AG04450 (cell line): ENCODE measurements at regions not wholly inside any gene's neighbourhood (a gene's known extent, or its start where the extent isn't known, plus 50 kb on each side); places are given as distances from the start of the nearest gene placed in this dataset.
"Not testable (repeated sequence)": the region's sequence is repeated elsewhere in the genome, so short reads cannot be mapped to it uniquely, and the experiment has no call there.

Experiments
- CTCF ChIA-PET: fragments of 300-600, 350-600 bp; formaldehyde crosslinking; extraction: SDS; loops from one replicate; lab custom pipeline; 2022; ENCODE audit warnings: antibody characterized with exemption, inconsistent platforms; lab: Charles Lee
- POLR2A ChIA-PET: fragments of 350-600 bp; formaldehyde crosslinking; extraction: SDS; loops from one replicate; lab custom pipeline; 2021; ENCODE audit warnings: antibody characterized with exemption, inconsistent platforms; lab: Yijun Ruan, JAX
- DNase-seq: peaks from one replicate; pipeline ENCODE4 v3.0.0-alpha.2; 2011; ENCODE audit warnings: low read depth, low spot score
- H3K27ac ChIP-seq: one replicate; pipeline ENCODE4 v1.5.1; 2012; ENCODE audit warnings: low read depth, low read length, control low read depth
- H3K27me3 ChIP-seq: one replicate; pipeline ENCODE4 v1.6.0; 2012; ENCODE audit warnings: low read length; ENCODE audit not compliant: control insufficient read depth, insufficient read depth
- H3K4me3 ChIP-seq: 2 replicates; pipeline ENCODE4 v1.5.1; 2011; ENCODE audit warnings: mild to moderate bottlenecking, low read depth, low read length, control low read depth
- H3K9me3 ChIP-seq: 2 replicates; pipeline ENCODE4 v1.5.1; 2012; ENCODE audit warnings: low read length; ENCODE audit not compliant: control insufficient read depth, insufficient read depth
- TF ChIP-seq, protein P1 (sequence below): IDR thresholded peaks from 2 replicates; pipeline ENCODE4 v1.5.1; 2011; ENCODE audit warnings: low read depth, low read length, control low read depth, inconsistent platforms

DNA sequence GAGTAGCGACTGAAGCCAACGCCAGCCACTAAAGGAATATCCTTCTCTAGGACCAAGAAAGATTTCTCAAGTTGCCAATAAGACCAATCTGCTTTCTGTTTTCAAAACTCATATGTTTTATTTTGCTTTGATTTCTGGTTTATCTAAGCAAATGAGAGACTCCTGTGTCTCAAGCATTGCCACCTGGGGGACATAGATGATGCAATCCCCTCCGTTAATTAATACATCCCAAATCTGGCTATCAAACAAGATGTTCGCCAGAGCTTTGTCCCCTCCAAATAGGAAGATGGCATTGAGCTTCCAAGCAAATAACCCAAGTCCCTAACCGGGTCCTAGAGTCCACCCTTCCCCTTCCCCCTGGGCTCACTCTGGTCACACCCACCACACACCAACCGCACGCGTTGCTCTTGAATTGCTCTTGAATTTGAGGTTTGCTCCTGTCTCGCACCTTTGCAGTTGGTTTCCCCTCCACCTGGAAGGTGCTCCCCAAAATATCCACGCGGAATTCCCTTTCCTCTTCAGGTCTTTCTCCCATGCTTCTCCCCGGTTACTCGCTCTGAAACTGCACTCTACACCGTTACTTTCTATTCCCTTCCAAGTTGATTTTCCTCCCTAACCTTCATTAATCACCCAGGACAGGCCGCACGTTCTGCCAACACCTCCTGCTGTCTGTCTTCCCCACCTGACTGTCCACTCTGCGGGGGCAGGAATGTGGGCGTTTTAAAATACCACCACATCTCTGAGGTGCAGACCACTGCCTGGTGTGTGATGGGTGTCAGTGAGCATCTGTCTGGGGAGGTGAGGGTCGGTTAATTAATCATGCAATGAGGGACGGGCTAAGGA lies 64.1 kb upstream of the RNF32 start:
- DNase-seq: no peak
- no peaks in the 10 kb centered on the region for H3K27me3 ChIP-seq
- peaks cover 37% of the 10 kb centered on the region for H3K9me3 ChIP-seq
- no peak overlapping the region for H3K27ac ChIP-seq
- TF ChIP-seq, protein P1, sequence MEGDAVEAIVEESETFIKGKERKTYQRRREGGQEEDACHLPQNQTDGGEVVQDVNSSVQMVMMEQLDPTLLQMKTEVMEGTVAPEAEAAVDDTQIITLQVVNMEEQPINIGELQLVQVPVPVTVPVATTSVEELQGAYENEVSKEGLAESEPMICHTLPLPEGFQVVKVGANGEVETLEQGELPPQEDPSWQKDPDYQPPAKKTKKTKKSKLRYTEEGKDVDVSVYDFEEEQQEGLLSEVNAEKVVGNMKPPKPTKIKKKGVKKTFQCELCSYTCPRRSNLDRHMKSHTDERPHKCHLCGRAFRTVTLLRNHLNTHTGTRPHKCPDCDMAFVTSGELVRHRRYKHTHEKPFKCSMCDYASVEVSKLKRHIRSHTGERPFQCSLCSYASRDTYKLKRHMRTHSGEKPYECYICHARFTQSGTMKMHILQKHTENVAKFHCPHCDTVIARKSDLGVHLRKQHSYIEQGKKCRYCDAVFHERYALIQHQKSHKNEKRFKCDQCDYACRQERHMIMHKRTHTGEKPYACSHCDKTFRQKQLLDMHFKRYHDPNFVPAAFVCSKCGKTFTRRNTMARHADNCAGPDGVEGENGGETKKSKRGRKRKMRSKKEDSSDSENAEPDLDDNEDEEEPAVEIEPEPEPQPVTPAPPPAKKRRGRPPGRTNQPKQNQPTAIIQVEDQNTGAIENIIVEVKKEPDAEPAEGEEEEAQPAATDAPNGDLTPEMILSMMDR: no peak
- POLR2A ChIA-PET: no interaction called here
- H3K4me3 ChIP-seq: no peak overlapping the region
- CTCF ChIA-PET: no interaction called here

DNA sequence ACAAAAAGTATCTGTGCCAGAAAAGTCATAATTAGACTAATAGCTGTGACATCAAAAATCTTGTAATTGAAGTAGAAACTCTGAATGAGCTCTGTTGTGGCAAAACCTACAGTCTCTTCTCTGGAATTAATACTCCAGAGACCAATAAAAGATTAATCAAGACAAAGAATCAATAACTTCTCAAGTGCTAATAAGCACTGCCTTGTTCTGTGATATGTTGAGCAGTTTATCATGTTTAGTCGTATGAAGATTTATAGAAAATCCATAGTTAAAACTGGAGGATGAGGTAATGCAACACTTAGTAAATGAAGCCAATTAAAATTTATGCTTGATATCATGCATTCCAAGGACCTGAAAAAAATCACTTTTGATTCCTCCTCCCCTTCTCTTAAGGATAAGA lies 72.3 kb upstream of the RNF32 start:
- TF ChIP-seq, protein P1: no peak

DNA sequence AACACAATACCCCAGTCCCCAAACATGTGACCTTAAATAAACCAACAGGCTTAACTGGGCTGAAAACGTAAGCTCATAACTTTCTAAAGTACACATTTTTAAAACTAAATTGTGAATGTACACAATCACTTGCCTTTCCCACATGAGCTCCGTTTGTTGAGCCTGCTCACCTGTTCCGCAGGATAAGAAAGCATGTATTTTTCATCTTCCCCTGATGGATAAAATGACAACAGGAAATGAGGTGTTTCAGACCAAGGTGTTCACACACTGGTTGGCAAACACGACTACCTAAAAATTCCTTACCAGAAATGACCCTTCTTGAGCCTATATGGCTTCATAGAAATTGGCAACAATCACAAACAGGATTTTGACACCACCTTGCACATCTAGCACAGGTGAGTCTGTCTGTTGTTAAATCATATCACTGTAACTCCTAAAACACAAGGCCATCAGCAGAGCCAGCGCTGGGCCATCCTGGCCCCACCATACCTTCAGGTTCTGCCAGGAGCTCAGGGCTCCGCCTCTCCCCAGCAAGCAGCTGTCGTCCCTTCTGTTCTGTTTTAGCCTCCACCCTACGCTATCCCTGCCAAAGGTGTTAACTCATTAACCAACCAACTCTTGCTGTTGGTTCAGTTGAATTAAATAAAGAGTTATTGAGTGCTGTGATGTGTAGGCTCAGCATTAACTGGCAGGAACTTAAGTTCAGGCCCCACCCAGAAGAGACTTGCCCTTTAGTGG lies 73.6 kb upstream of the RNF32 start:
- Histone ChIP-seq H3K27ac (no peak overlapping the region), H3K4me3 (no peak overlapping the region), H3K27me3 (no peaks in the 10 kb centered on the region), H3K9me3 (peaks cover 12% of the 10 kb centered on the region)
- no peak for DNase-seq
- ChIA-PET CTCF (no interaction called here), POLR2A (no interaction called here)
- TF ChIP-seq, protein P1: no peak

More for the DNA sequence above, 72.3 kb upstream of the RNF32 start:
- DNase-seq: no peak
- Histone ChIP-seq H3K27ac (no peak overlapping the region), H3K9me3 (peaks cover 20% of the 10 kb centered on the region), H3K4me3 (no peak overlapping the region), H3K27me3 (no peaks in the 10 kb centered on the region)
- POLR2A ChIA-PET: no interaction called here
- CTCF ChIA-PET: no interaction called here

DNA sequence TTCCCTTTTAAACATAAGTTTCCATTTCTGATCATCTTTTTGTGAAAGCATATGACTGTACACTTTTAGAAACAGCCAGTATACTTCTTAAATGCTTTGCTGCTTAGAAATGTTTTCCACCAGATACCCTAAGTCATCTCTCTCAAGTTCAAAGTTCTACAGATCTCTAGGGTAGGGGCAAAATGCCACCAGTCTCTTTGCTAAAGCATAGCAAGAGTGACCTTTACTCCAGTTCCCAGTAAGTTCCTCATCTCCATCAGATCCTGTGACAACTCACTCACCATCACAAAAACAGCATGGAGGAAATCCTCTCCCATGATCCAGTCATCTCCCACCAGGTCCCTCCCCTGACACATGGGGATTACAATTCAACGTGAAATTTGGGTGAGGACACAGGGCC lies 75.6 kb upstream of the RNF32 start:
- CTCF ChIA-PET, H3K27ac ChIP-seq, H3K27me3 ChIP-seq, DNase-seq, H3K4me3 ChIP-seq, POLR2A ChIA-PET: not testable (repeated sequence)
- H3K9me3 ChIP-seq: peaks cover 13% of the 10 kb centered on the region

DNA sequence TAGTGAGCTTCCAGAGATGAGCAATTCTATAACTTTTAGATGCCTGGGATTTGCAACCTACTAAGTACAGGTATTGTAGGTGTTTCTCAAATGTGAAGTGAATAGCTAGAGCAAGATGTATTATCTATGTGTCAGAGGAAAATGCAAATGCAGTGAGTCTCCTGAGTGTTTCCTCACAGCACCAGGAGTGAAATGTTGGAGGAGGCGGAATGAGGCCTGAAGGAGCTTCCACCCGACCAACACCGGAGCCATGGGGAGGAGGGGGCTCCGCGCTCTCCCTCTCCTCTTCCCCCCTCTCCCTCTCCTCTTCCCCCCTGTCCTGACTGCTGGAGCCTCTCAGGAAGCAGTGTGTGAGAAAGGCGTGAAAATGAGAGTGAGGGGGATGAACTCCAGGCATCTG lies 79.9 kb upstream of the RNF32 start:
- DNase-seq: no peak
- H3K27me3 ChIP-seq: no peaks in the 10 kb centered on the region
- CTCF ChIA-PET: no interaction called here
- POLR2A ChIA-PET: no interaction called here
- peaks cover 17% of the 10 kb centered on the region for H3K9me3 ChIP-seq
- no peak overlapping the region for H3K27ac ChIP-seq
- TF ChIP-seq, protein P1: no peak
- H3K4me3 ChIP-seq: no peak overlapping the region
